Thoracic aorta (tissue), 2 donors: ENCODE measurements at regions not wholly inside any gene's neighbourhood (a gene's known extent, or its start where the extent isn't known, plus 50 kb on each side); places are given as distances from the start of the nearest gene placed in this dataset.

Source experiments
- ATAC-seq: fragments of 150-250 bp; one replicate; pipeline ENCODE4 v1.8.0; 2017; ENCODE audit warnings: low read depth; ENCODE audit not compliant: insufficient number of reproducible peaks, low FRiP score
- DNase-seq: peaks from one replicate; pipeline ENCODE4 v3.0.0-alpha.2; 2020; ENCODE audit warnings: low spot score
- H3K27ac ChIP-seq, 2 donors: fragments of 200-600 bp; sonication (generic); 1 replicate in 1 of 2; 2 replicates in 1 of 2; pipeline ENCODE4 v1.5.1; 2016; ENCODE audit warnings: mild to moderate bottlenecking in 2 of 2, moderate library complexity in 2 of 2
- H3K27me3 ChIP-seq: fragments of 200-600 bp; sonication (generic); replicated peaks from 2 replicates; pipeline ENCODE4 v1.6.0; 2016; ENCODE audit warnings: mild to moderate bottlenecking; ENCODE audit not compliant: insufficient read depth
- H3K36me3 ChIP-seq: fragments of 200-600 bp; sonication (generic); one replicate; pipeline ENCODE4 v1.5.1; 2016
- H3K4me1 ChIP-seq, 2 donors: fragments of 200-600 bp; sonication (generic); 1 replicate in 1 of 2; 2 replicates in 1 of 2; pipeline versions ENCODE4 v1.5.1 to v1.6.0; 2016; ENCODE audit warnings: low read depth in 2 of 2, mild to moderate bottlenecking in 1 of 2; ENCODE audit not compliant: control insufficient read depth in 1 of 2
- H3K4me3 ChIP-seq: fragments of 200-600 bp; sonication (generic); 2 replicates; pipeline ENCODE4 v1.5.1; 2016; ENCODE audit warnings: mild to moderate bottlenecking
- H3K9me3 ChIP-seq: fragments of 200-600 bp; sonication (generic); 2 replicates; pipeline ENCODE4 v1.5.1; 2016
- TF ChIP-seq, protein P1 (sequence below): fragments of 200-600 bp; sonication (generic); IDR thresholded peaks from one replicate; pipeline ENCODE4 v1.5.1; 2019; ENCODE audit warnings: antibody characterized with exemption

DNA sequence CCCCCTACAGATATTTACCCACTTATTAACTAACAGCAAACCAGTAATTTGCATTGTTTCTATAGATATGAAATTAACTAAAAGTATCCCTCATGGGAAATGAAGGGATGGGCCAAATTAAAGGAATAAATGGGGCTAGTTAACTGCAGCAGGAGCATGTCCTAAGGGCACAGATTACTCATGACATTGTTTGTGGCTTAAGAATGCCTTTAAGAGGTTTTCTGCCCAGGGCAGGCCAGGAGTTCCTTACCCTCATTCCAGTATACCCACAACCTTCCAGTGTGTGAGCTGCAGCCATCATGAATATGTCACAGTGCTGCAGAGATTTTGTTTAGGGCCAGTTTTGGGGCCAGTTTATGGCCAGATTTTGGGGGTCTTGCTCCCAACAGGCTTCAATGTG is 1101.9 kb downstream of the PRIM2 start:
- TF ChIP-seq, protein P1, sequence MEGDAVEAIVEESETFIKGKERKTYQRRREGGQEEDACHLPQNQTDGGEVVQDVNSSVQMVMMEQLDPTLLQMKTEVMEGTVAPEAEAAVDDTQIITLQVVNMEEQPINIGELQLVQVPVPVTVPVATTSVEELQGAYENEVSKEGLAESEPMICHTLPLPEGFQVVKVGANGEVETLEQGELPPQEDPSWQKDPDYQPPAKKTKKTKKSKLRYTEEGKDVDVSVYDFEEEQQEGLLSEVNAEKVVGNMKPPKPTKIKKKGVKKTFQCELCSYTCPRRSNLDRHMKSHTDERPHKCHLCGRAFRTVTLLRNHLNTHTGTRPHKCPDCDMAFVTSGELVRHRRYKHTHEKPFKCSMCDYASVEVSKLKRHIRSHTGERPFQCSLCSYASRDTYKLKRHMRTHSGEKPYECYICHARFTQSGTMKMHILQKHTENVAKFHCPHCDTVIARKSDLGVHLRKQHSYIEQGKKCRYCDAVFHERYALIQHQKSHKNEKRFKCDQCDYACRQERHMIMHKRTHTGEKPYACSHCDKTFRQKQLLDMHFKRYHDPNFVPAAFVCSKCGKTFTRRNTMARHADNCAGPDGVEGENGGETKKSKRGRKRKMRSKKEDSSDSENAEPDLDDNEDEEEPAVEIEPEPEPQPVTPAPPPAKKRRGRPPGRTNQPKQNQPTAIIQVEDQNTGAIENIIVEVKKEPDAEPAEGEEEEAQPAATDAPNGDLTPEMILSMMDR, result no peak
- DNase-seq (no peak), ATAC-seq (no peak)
- H3K4me3 ChIP-seq, result no peak overlapping the region
- no peaks in the 10 kb centered on the region for H3K36me3 ChIP-seq
- H3K4me1 ChIP-seq, result no peaks in the 10 kb centered on the region
- H3K9me3 ChIP-seq, result peaks cover 17% of the 10 kb centered on the region
- H3K27ac ChIP-seq, result no peak overlapping the region
- no peaks in the 10 kb centered on the region for H3K27me3 ChIP-seq
